Stimulated activated CD4-positive, alpha-beta T cell treated with anti-CD3 and anti-CD28 coated beads, TNF-alpha, amount 100 ng/mL, for 48 hours (primary cell): ENCODE measurements at regions not wholly inside any gene's neighbourhood (a gene's known extent, or its start where the extent isn't known, plus 50 kb on each side); places are given as distances from the start of the nearest gene placed in this dataset.
"Not testable (repeated sequence)": the region's sequence is repeated elsewhere in the genome, so short reads cannot be mapped to it uniquely, and the experiment has no call there.

ENCODE experiments used
- DNase-seq, 3 donors: peaks; one replicate each; pipeline ENCODE4 v3.0.0-alpha.2; 2020; ENCODE audit warnings: low read depth in 3 of 3

- no peak for DNase-seq
Measured at GRCh38 chr1:67584938-67585337, 100.1 kb upstream of the GADD45A start.

- DNase-seq: no peak
Measured at GRCh38 chr1:67586596-67586995, 98.4 kb upstream of the GADD45A start.

GRCh38 chr1:67588178-67588855, 96.7 kb upstream of the GADD45A start:
- no peak for DNase-seq

- DNase-seq: no peak
Measured at GRCh38 chr1:67589519-67590233, 95.3 kb upstream of the GADD45A start.

- no peak for DNase-seq
Measured at GRCh38 chr1:67590329-67590728, 94.7 kb upstream of the GADD45A start.

- DNase-seq: no peak
Measured at GRCh38 chr1:67594764-67595163, 90.2 kb upstream of the GADD45A start.

GRCh38 chr1:67596674-67597073, 88.3 kb upstream of the GADD45A start:
- DNase-seq: no peak

GRCh38 chr1:67597336-67597735, 87.7 kb upstream of the GADD45A start:
- DNase-seq: no peak

- DNase-seq: no peak
Measured at GRCh38 chr1:67599085-67599484, 85.9 kb upstream of the GADD45A start.

- DNase-seq: no peak
Measured at GRCh38 chr1:67601539-67601938, 83.5 kb upstream of the GADD45A start.

- DNase-seq: no peak
Measured at GRCh38 chr1:67601955-67602354, 83.0 kb upstream of the GADD45A start.

- DNase-seq: no peak
Measured at GRCh38 chr1:67604778-67605177, 80.2 kb upstream of the GADD45A start.

- DNase-seq: no peak
Measured at GRCh38 chr1:67605209-67605780, 79.7 kb upstream of the GADD45A start.

GRCh38 chr1:67607286-67607685, 77.7 kb upstream of the GADD45A start:
- DNase-seq: no peak

GRCh38 chr1:67607699-67608098, 77.3 kb upstream of the GADD45A start:
- no peak for DNase-seq

GRCh38 chr1:67608661-67609576, 76.1 kb upstream of the GADD45A start:
- DNase-seq: no peak

GRCh38 chr1:67609577-67610341, 75.2 kb upstream of the GADD45A start:
- DNase-seq: no peak

- no peak for DNase-seq
Measured at GRCh38 chr1:67610450-67610849, 74.6 kb upstream of the GADD45A start.

GRCh38 chr1:67611846-67612245, 73.2 kb upstream of the GADD45A start:
- DNase-seq: no peak

GRCh38 chr1:67612788-67613241, 72.2 kb upstream of the GADD45A start:
- DNase-seq: no peak

- DNase-seq: not testable (repeated sequence)
Measured at GRCh38 chr1:67613479-67613878, 71.5 kb upstream of the GADD45A start.
